NCI-H187 (cell line): ENCODE measurements at regions not wholly inside any gene's neighbourhood (a gene's known extent, or its start where the extent isn't known, plus 50 kb on each side); places are given as distances from the start of the nearest gene placed in this dataset.

ENCODE experiments used
- DNase-seq, 2 experiments: peaks; one replicate each; lab custom pipeline; 2025; lab: John Stamatoyannopoulos, UW

- no peak for DNase-seq
These were observed 76.0 kb downstream of the FAM124B start for GRCh38 chr2:224325941-224326340.

DNA sequence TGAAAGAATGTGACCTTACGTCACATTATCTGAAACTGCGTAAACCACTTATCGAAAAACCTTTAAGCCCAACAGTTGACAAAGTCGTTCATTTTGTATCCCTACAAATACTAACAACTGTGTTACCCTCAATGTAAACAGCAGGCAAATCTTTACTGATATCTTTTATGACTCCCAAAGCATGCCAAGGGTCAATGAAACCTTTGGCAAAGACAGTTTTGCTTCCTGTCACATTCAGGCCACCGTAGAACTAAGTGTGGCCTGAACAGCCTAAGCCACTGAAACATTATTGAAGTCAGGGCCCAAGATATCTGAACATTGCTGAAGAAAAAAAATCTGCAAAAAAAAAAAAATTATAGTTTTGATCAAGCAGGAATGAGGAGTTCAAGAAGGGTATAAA lies 77.3 kb downstream of the FAM124B start:
- no peak for DNase-seq

- no peak for DNase-seq
These were observed 81.2 kb downstream of the FAM124B start for GRCh38 chr2:224320660-224321059.

- DNase-seq, result no peak
These were observed 82.2 kb downstream of the FAM124B start for GRCh38 chr2:224319750-224320149.

DNA sequence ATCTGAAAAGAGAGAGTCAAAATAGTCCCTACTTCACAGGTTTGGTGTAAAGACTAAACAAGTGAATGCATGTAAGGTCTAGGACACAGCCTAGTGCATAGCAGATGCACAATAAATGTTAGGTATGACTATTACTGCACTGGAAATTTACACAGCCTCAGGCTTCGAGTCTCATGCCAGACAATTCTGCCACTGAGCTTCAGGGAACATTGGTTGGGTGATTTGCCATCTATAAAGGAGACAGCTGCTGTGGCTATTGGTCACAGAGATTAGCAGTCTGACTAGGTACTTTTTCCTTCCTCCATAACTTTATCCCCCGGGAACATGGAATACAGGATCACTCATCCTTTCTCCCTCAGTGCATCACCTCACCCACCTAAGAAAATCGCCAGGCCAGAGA lies 89.2 kb downstream of the FAM124B start:
- DNase-seq, result no peak

DNA sequence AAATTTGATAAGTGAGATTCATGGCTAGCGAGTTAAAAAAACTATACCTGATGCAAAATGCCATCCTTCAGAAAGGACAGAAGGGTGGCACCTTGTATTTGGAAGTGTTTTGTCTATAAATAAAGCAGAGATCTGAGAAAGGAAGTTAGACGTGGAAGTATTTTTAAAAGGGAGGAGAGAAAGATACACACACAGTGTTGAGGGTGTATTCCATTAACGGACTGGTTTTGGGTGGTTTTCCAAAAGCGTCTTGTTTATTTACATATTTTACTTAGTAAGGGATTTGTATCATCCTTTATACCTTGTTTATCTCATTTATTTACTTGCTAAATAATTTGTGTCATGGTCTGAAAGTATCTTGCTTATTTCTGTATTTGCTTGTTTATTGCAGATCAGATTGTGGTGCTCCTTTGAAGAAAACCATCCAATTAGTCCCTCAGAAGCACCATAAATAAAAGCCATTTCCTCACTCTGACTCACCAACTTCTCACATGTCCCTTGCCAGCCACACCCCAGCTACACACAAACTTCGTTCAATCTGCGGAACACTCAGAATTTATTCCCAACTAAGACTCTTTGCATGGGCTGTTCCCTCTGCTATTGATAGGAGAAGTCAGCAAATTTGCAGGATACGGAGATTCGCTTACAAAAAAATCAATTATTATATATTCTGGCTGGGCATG lies 90.8 kb downstream of the FAM124B start:
- no peak for DNase-seq

DNA sequence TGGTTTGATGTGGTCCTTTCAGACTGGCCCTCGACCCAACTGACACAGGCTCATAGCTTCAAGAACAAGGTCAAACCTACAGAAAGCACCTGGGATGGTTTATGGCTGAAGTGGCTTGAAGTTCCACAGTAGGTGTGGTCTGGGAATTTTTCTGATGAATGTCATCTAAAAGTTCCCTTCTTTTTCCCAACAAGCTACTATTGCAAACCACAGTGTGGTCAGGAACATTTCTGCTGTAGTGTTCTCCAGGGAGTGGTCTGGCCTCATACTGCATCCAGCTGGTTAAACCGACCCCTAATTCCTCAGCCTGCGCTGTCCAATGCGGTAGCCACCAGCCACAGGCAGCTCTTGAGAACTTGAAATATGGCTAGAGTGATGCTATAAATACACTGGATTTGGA lies 92.7 kb downstream of the FAM124B start:
- DNase-seq, result no peak

- no peak for DNase-seq
These were observed 93.5 kb downstream of the FAM124B start for GRCh38 chr2:224308272-224308911.

- no peak for DNase-seq
These were observed 99.0 kb downstream of the FAM124B start for GRCh38 chr2:224302952-224303351.

GRCh38 chr2:224293976-224294375 lies 107.9 kb downstream of the FAM124B start:
- no peak for DNase-seq

GRCh38 chr2:224287531-224287930 lies 114.4 kb downstream of the FAM124B start:
- DNase-seq, result no peak

- DNase-seq, result no peak
These were observed 115.0 kb downstream of the FAM124B start for GRCh38 chr2:224286923-224287322.

- DNase-seq, result no peak
These were observed 117.6 kb downstream of the FAM124B start for GRCh38 chr2:224284134-224284946.

DNA sequence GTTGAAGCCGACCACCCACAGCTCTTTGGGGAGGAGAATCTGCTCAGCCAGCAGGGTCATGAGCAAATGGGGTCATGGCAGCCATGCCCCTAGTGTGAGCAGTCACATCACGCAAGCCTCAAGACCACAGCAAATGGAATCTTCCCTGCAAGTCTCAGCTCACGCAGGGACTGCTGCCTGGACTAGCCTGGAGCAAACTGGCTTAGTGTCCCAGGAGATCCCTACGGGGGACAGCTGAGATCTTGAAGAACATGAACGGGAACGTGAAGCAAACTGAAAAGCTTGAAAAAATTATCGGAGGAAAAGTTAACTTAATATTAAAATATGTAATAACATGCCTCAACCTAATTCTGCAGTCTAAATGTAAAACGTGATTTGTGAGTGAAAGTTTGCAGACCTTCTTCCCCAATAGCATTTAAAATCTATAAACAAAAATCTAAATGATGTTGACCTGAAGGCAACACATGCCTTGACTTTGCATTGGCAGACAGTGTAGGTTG lies 118.4 kb downstream of the FAM124B start:
- DNase-seq, result no peak

GRCh38 chr2:224281374-224281773 lies 120.5 kb downstream of the FAM124B start:
- no peak for DNase-seq

GRCh38 chr2:224278531-224278930 lies 123.4 kb downstream of the FAM124B start:
- DNase-seq, result no peak

- no peak for DNase-seq
These were observed 125.7 kb downstream of the FAM124B start for GRCh38 chr2:224276251-224276650.

GRCh38 chr2:224272237-224272910 lies 129.5 kb downstream of the FAM124B start:
- DNase-seq, result no peak

- DNase-seq, result no peak
These were observed 130.2 kb downstream of the FAM124B start for GRCh38 chr2:224271617-224272236.

DNA sequence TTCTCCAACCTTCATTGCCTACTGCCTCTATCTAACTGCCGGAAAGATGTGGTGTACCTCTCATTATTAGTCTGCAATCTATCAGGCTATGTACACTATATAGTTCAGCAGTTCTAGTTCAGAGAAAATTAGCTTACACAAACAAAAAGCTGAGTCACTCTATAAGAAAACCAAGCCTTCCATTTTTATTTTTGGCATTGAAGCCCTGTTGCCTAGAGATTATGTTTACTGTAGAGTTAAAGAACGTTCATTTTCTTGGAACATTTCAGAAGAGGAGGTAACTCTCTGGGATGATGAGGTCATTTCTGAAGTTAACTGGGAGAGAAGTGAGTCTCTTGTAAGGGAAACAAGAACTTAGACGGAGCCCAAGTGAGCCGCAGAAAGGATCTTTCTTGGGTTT lies 133.5 kb downstream of the FAM124B start:
- DNase-seq, result no peak

GRCh38 chr2:224264259-224264658 lies 137.6 kb downstream of the FAM124B start:
- no peak for DNase-seq

DNA sequence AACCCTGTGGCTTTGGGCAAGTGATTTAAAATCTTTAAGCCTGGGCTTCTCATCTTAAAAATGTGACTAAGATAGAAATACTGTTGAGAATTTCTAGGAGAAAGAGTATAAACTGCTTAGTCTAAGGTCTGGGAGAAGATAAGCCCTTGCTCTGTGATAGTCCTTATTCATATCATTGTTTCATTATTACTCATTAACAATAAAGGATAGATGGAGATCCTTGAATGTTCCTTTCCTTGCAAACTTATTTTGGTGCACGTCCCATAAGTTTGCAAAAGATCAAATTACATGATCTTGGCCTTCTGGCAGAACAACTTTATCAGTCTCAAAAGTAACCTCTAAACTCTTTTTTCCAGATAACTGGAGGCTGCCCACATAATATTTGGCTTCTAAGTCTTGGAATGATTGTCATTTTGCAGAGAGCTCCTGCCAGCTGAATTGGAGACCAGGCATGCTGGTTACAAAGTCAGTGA lies 138.3 kb downstream of the FAM124B start:
- no peak for DNase-seq
